ENCODE measurements at regions not wholly inside any gene's neighbourhood (a gene's known extent, or its start where the extent isn't known, plus 50 kb on each side); places are given as distances from the start of the nearest gene placed in this dataset.
"Not testable (repeated sequence)": the region's sequence is repeated elsewhere in the genome, so short reads cannot be mapped to it uniquely, and the experiment has no call there.

- TF ChIP-seq, protein P1, sequence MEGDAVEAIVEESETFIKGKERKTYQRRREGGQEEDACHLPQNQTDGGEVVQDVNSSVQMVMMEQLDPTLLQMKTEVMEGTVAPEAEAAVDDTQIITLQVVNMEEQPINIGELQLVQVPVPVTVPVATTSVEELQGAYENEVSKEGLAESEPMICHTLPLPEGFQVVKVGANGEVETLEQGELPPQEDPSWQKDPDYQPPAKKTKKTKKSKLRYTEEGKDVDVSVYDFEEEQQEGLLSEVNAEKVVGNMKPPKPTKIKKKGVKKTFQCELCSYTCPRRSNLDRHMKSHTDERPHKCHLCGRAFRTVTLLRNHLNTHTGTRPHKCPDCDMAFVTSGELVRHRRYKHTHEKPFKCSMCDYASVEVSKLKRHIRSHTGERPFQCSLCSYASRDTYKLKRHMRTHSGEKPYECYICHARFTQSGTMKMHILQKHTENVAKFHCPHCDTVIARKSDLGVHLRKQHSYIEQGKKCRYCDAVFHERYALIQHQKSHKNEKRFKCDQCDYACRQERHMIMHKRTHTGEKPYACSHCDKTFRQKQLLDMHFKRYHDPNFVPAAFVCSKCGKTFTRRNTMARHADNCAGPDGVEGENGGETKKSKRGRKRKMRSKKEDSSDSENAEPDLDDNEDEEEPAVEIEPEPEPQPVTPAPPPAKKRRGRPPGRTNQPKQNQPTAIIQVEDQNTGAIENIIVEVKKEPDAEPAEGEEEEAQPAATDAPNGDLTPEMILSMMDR (conservative IDR thresholded peaks at IDR 0.05; ENCODE audit: low read length), result no peak
- DNase-seq (ENCODE audit: low read depth), result no peak
- no peak overlapping the region for H3K4me3 ChIP-seq (ENCODE audit: low read length)
Observed at GRCh38 chr5:25444697-25445096, 799.9 kb upstream of the CDH10 start.

GRCh38 chr5:25441810-25442209, 797.0 kb upstream of the CDH10 start:
- H3K4me3 ChIP-seq (ENCODE audit: low read length), result no peak overlapping the region
- TF ChIP-seq, protein P1 (conservative IDR thresholded peaks at IDR 0.05; ENCODE audit: low read length), result no peak
- DNase-seq (ENCODE audit: low read depth), result no peak

DNA sequence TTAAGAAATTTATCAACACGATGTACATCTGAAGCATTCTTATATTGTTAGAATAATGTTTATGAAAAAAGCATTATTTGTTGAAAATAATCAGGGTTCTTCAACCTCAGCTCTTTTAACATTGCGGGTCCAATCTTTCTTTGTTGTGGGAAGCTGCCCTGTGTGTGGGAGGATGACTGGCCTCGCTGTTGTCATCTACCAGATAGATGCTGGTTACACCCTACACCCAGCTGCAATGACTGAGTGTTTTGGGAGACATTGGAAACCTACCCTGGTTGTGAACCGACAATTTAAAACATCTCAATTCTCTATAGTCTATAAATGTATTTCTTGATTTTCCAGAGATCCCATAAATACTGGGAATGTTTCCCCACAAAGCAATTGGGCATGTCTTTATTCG, 794.2 kb upstream of the CDH10 start:
- DNase-seq (ENCODE audit: low read depth), result no peak
- H3K4me3 ChIP-seq (ENCODE audit: low read length), result no peak overlapping the region
- TF ChIP-seq, protein P1 (conservative IDR thresholded peaks at IDR 0.05; ENCODE audit: low read length), result no peak

GRCh38 chr5:25438375-25438774, 793.6 kb upstream of the CDH10 start:
- DNase-seq (ENCODE audit: low read depth); H3K4me3 ChIP-seq (ENCODE audit: low read length): not testable (repeated sequence)

GRCh38 chr5:25436452-25436851, 791.7 kb upstream of the CDH10 start:
- no peak for DNase-seq (ENCODE audit: low read depth)
- H3K4me3 ChIP-seq (ENCODE audit: low read length), result no peak overlapping the region
- TF ChIP-seq, protein P1 (conservative IDR thresholded peaks at IDR 0.05; ENCODE audit: low read length), result no peak

GRCh38 chr5:25435882-25436281, 791.1 kb upstream of the CDH10 start:
- no peak for DNase-seq (ENCODE audit: low read depth)
- TF ChIP-seq, protein P1 (conservative IDR thresholded peaks at IDR 0.05; ENCODE audit: low read length), result no peak
- no peak overlapping the region for H3K4me3 ChIP-seq (ENCODE audit: low read length)

- TF ChIP-seq, protein P1 (conservative IDR thresholded peaks at IDR 0.05; ENCODE audit: low read length), result no peak
- H3K4me3 ChIP-seq (ENCODE audit: low read length), result no peak overlapping the region
- no peak for DNase-seq (ENCODE audit: low read depth)
Observed at GRCh38 chr5:25427240-25427639, 782.5 kb upstream of the CDH10 start.

- no peak for DNase-seq (ENCODE audit: low read depth)
- no peak overlapping the region for H3K4me3 ChIP-seq (ENCODE audit: low read length)
- TF ChIP-seq, protein P1 (conservative IDR thresholded peaks at IDR 0.05; ENCODE audit: low read length), result no peak
Observed at GRCh38 chr5:25423271-25423670, 778.5 kb upstream of the CDH10 start.

Measured in AG10803 (cell line).